Ectodermal cell (in vitro differentiated cells): ENCODE measurements at regions not wholly inside any gene's neighbourhood (a gene's known extent, or its start where the extent isn't known, plus 50 kb on each side); places are given as distances from the start of the nearest gene placed in this dataset.
"Not testable (repeated sequence)": the region's sequence is repeated elsewhere in the genome, so short reads cannot be mapped to it uniquely, and the experiment has no call there.

Experiments
- H3K27ac ChIP-seq: 2 replicates; pipeline ENCODE4 v1.7.0; 2013; ENCODE audit warnings: mild to moderate bottlenecking, low read depth, low read length; ENCODE audit not compliant: insufficient read depth, poor library complexity, severe bottlenecking
- H3K27me3 ChIP-seq: 2 replicates; pipeline ENCODE4 v1.7.0; 2013; ENCODE audit warnings: mild to moderate bottlenecking, low read length; ENCODE audit not compliant: insufficient read depth, control insufficient read depth, poor library complexity, severe bottlenecking
- H3K36me3 ChIP-seq: one replicate; pipeline ENCODE4 v1.7.0; 2013; ENCODE audit warnings: low read length; ENCODE audit not compliant: control insufficient read depth, insufficient read depth
- H3K4me1 ChIP-seq: one replicate; pipeline ENCODE4 v1.7.0; 2013; ENCODE audit warnings: low read length; ENCODE audit not compliant: control insufficient read depth, insufficient read depth
- H3K4me3 ChIP-seq: 2 replicates; pipeline ENCODE4 v1.7.0; 2013; ENCODE audit warnings: low read depth, low read length, control low read depth; ENCODE audit not compliant: insufficient read depth
- H3K9me3 ChIP-seq: 2 replicates; pipeline ENCODE4 v1.7.0; 2013; ENCODE audit warnings: mild to moderate bottlenecking, low read length, moderate library complexity; ENCODE audit not compliant: control insufficient read depth
- whole genome bisulfite sequencing, 2 experiments: methylation state at CpG; one replicate each; pipeline ENCODE4 v1.1.7; 2013; ENCODE audit warnings: missing lambda C conversion rate in 2 of 2; 5-methylcytosine and 5-hydroxymethylcytosine counted together

DNA sequence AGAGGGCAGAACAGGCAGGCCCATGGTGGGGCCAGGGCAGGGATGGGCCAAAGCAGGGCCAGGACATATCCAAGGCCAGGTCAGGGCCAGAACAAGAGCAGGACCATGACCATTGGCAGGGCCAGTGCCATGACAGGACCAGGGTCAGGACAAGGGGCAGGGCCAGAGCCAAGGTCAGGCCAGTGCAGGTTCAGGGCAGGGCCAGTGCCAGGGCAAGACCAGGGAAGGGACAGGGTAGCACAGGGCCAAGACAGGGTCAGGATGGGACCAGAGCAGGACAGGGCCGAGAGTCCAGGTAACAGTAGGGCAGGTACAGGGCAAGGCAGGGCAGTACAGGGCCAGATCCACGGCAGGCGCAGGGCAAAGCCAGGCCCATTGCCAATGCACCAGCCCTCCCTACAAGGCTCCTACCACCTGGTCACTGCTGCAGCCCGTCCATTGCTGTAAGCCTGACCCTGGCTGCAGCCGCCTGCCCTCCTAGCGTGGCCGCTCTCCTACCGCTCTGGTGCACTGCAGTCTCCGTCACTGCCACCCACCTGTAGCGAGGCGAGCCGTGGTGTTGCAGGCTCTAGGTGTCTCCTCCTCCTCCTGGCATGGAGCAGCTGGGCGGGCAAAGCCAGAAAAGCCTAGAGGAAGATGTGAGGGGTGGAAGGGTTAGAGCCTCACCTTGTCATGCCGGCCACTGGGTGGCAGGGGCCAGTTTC, 397.1 kb downstream of the GOLGA6L6 start:
- H3K4me3 ChIP-seq, H3K36me3 ChIP-seq, H3K27me3 ChIP-seq, H3K9me3 ChIP-seq, H3K27ac ChIP-seq, H3K4me1 ChIP-seq: not testable (repeated sequence)
- 85 to 91% methylated on average over 4 to 5 of the region's 14 CpGs for WGBS, 2 experiments

- not testable (repeated sequence) for H3K27ac ChIP-seq, H3K9me3 ChIP-seq, H3K36me3 ChIP-seq, H3K4me1 ChIP-seq, H3K4me3 ChIP-seq, H3K27me3 ChIP-seq
- WGBS, 2 experiments, result 44 to 56% methylated on average over 1 of the region's 3 CpGs
Observed at GRCh38 chr15:20142906-20143305, 398.7 kb downstream of the GOLGA6L6 start.

DNA sequence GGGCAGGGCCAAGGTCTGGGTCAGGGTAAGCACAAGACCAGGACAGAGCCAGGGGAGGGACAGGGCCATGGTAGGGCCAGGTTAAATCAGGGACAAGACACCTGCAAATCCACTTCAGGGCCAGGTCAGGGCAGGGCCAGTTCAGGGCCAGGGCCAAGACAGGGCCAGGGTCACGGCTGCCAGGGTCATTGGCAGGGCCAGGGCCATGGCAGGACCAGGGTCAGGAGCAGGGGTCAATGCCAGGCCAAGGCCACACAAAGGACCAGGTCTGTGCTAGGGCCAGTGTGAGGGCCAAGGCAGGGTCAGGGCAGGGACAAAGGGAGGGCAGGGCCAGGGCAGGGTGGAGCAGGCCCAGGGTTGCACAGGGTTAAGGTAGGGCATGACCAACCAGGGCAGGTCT, 399.2 kb downstream of the GOLGA6L6 start:
- WGBS, 2 experiments, result 65 to 78% methylated on average over 1 of the region's 1 CpG
- H3K27ac ChIP-seq, H3K27me3 ChIP-seq, H3K9me3 ChIP-seq, H3K4me1 ChIP-seq, H3K4me3 ChIP-seq, H3K36me3 ChIP-seq: not testable (repeated sequence)

DNA sequence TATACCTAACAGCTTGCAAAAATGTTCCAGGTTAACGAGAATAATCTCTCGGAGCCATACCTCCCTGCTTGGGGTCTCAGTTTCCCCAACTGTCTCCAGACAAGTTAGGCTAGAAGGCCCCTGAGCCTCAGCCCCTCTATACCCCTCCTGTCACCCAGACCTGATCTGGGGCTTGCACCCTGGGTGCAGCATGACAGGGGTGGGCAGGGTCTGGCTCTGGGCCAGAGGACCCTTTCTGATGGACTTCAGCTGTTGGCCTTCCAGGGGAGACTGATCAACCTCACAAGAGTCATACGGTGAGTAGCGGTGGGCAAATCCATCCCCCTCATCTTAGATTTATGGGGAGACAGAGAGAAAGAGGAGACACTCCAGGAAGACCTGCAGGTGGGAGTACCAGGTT, 416.9 kb downstream of the GOLGA6L6 start:
- not testable (repeated sequence) for H3K4me1 ChIP-seq, H3K4me3 ChIP-seq, H3K27ac ChIP-seq, H3K9me3 ChIP-seq, H3K27me3 ChIP-seq, H3K36me3 ChIP-seq
- 50% methylated on average over 2 of the region's 4 CpGs; no CpG with 5 or more reads in 1 of the 2 experiments for WGBS, 2 experiments

GRCh38 chr15:20106026-20106425, 435.6 kb downstream of the GOLGA6L6 start:
- H3K4me3 ChIP-seq, result no peak overlapping the region
- no peaks in the 10 kb centered on the region for H3K36me3 ChIP-seq
- H3K27ac ChIP-seq, result no peak overlapping the region
- 37 to 38% methylated on average over 2 of the region's 2 CpGs for WGBS, 2 experiments
- no peaks in the 10 kb centered on the region for H3K27me3 ChIP-seq
- no peaks in the 10 kb centered on the region for H3K9me3 ChIP-seq
- no peaks in the 10 kb centered on the region for H3K4me1 ChIP-seq

- H3K27ac ChIP-seq, H3K9me3 ChIP-seq, H3K27me3 ChIP-seq, H3K4me1 ChIP-seq, H3K36me3 ChIP-seq, H3K4me3 ChIP-seq: not testable (repeated sequence)
- 80 to 88% methylated on average over 1 of the region's 3 CpGs for WGBS, 2 experiments
Observed at GRCh38 chr15:20105011-20105990, 436.3 kb downstream of the GOLGA6L6 start.

GRCh38 chr15:20104551-20104950, 437.0 kb downstream of the GOLGA6L6 start:
- H3K9me3 ChIP-seq, H3K36me3 ChIP-seq, H3K27me3 ChIP-seq, H3K27ac ChIP-seq, H3K4me3 ChIP-seq, H3K4me1 ChIP-seq: not testable (repeated sequence)
- WGBS, 2 experiments, result 76 to 93% methylated on average over 2 of the region's 6 CpGs

- not testable (repeated sequence) for H3K4me1 ChIP-seq, H3K27ac ChIP-seq
- WGBS, 2 experiments, result 74% methylated on average over 2 of the region's 5 CpGs; no CpG with 5 or more reads in 1 of the 2 experiments
Observed at GRCh38 chr15:20102862-20103261, 438.7 kb downstream of the GOLGA6L6 start.

DNA sequence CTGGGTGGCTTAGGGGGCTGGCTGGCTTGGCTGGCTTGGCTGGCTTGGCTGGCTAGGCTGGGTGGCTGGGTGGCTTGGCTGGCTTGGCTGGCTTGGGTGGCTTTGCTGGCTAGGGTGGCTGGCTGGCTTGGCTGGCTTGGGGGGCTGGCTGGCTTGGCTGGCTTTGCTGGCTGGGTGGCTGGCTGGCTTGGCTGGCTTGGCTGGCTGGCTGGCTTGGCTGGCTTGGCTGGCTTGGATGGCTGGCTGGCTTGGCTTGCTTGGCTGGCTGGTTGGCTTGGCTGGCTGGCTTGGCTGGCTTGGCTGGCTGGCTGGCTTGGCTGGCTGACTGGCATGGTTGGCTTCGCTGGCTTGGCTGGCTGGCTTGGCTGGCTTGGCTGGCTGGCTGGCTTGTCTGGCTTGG, 439.4 kb downstream of the GOLGA6L6 start:
- H3K27me3 ChIP-seq, H3K27ac ChIP-seq, H3K36me3 ChIP-seq, H3K4me1 ChIP-seq, H3K9me3 ChIP-seq, H3K4me3 ChIP-seq: not testable (repeated sequence)
- no CpG with 5 or more reads among the region's 1 CpG for WGBS, 2 experiments

More at GRCh38 chr15:20102862-20103261, 438.7 kb downstream of the GOLGA6L6 start:
- not testable (repeated sequence) for H3K36me3 ChIP-seq, H3K9me3 ChIP-seq, H3K4me3 ChIP-seq, H3K27me3 ChIP-seq

DNA sequence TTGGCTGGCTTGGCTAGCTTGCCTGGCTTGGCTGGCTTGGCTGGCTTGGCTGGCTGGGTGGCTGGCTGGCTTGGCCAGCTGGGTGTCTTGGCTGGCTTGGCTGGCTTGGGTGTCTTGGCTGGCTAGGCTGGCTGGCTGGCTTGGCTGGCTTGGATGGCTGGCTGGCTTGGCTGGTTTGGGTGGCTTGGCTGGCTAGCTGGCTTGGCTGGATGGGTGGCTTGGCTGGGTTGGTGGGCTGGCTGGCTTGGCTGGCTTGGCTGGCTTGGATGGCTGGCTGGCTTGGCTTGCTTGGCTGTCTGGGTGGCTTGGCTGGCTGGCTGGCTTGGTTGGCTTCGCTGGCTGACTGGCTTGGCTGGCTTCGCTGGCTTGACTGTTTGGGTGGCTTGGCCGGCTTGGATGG, 440.3 kb downstream of the GOLGA6L6 start:
- not testable (repeated sequence) for H3K4me3 ChIP-seq, H3K9me3 ChIP-seq, H3K27me3 ChIP-seq, H3K36me3 ChIP-seq, H3K4me1 ChIP-seq, H3K27ac ChIP-seq
- WGBS, 2 experiments, result no CpG with 5 or more reads among the region's 3 CpGs
